WTC11 (cell line): ENCODE measurements at regions not wholly inside any gene's neighbourhood (a gene's known extent, or its start where the extent isn't known, plus 50 kb on each side); places are given as distances from the start of the nearest gene placed in this dataset.

Experiments
- ATAC-seq: fragments of 200-7000 bp; cut with Tn5 transposase; 2 replicates; pipeline ENCODE4 v1.10.0; 2021; ENCODE audit warnings: mild to moderate bottlenecking, moderate library complexity
- CTCF ChIA-PET: fragments of 300-600 bp; sonication (Branson Sonifier 250); formaldehyde crosslinking; loops from one replicate; lab custom pipeline; 2021; ENCODE audit warnings: antibody characterized with exemption; lab: Charles Lee
- POLR2A ChIA-PET: fragments of 350-600 bp; sonication (Branson Sonifier 250); formaldehyde crosslinking; loops from one replicate; lab custom pipeline; 2021; ENCODE audit warnings: antibody characterized with exemption; lab: Charles Lee
- DNase-seq: peaks from one replicate; pipeline ENCODE4 v3.0.0; 2021; ENCODE audit warnings: low spot score
- H3K27ac Mint-ChIP-seq: 2 replicates; pipeline ENCODE4 v1.8.0; 2021; ENCODE audit warnings: mixed read lengths
- H3K27me3 Mint-ChIP-seq: 2 replicates; pipeline ENCODE4 v1.8.0; 2021; ENCODE audit warnings: low read depth, mild to moderate bottlenecking, moderate library complexity, mixed read lengths
- H3K36me3 Mint-ChIP-seq: 2 replicates; pipeline ENCODE4 v1.8.0; 2021; ENCODE audit warnings: mixed read lengths
- H3K4me1 Mint-ChIP-seq: 2 replicates; pipeline ENCODE4 v1.8.0; 2022; ENCODE audit warnings: mixed read lengths
- H3K4me3 Mint-ChIP-seq: 2 replicates; pipeline ENCODE4 v1.8.0; 2021; ENCODE audit warnings: mild to moderate bottlenecking, moderate library complexity, mixed read lengths
- H3K9me3 Mint-ChIP-seq: 2 replicates; pipeline ENCODE4 v1.8.0; 2021; ENCODE audit warnings: mixed read lengths
- AFF4 ChIP-seq: sonication (generic); formaldehyde crosslinking; IDR thresholded peaks from 2 replicates; pipeline ENCODE4 v1.8.1; 2023; ENCODE audit warnings: mild to moderate bottlenecking, missing genetic modification reagents, borderline replicate concordance
- AR ChIP-seq: fragments of 250-450 bp; sonication (Bioruptor Pico); IDR thresholded peaks from 2 replicates; pipeline ENCODE4 v1.9.0; 2021; ENCODE audit warnings: mild to moderate bottlenecking
- CREM ChIP-seq: sonication (generic); formaldehyde crosslinking; IDR thresholded peaks from 2 replicates; pipeline ENCODE4 v1.8.1; 2022; ENCODE audit warnings: mild to moderate bottlenecking, missing genetic modification reagents, moderate library complexity
- FOXP1 ChIP-seq: sonication (generic); formaldehyde crosslinking; IDR thresholded peaks from 2 replicates; pipeline ENCODE4 v1.8.0; 2022; ENCODE audit warnings: missing genetic modification reagents, mild to moderate bottlenecking, moderate library complexity, borderline replicate concordance
- NFATC4 ChIP-seq: fragments of 250-450 bp; sonication (Bioruptor Pico); IDR thresholded peaks from 2 replicates; pipeline ENCODE4 v1.9.0; 2021; ENCODE audit warnings: mild to moderate bottlenecking
- NFE2L1 ChIP-seq: sonication (generic); formaldehyde crosslinking; IDR thresholded peaks from 2 replicates; pipeline ENCODE4 v1.8.1; 2023; ENCODE audit warnings: missing genetic modification reagents
- SP1 ChIP-seq: sonication (generic); formaldehyde crosslinking; conservative IDR thresholded peaks from 2 replicates; pipeline ENCODE4 v1.8.1; 2022; ENCODE audit warnings: missing genetic modification reagents
- USF1 ChIP-seq: sonication (generic); formaldehyde crosslinking; IDR thresholded peaks from 2 replicates; pipeline ENCODE4 v1.8.0; 2022; ENCODE audit warnings: mild to moderate bottlenecking, missing genetic modification reagents
- ZMAT4 ChIP-seq: fragments of 250-450 bp; sonication (Bioruptor Pico); IDR thresholded peaks from 2 replicates; pipeline ENCODE4 v1.9.0; 2021; ENCODE audit warnings: mild to moderate bottlenecking
- ZNF281 ChIP-seq: sonication (generic); formaldehyde crosslinking; IDR thresholded peaks from 2 replicates; pipeline ENCODE4 v1.8.0; 2023; ENCODE audit warnings: mild to moderate bottlenecking, missing genetic modification reagents
- ZNF512 ChIP-seq: sonication (generic); formaldehyde crosslinking; IDR thresholded peaks from 2 replicates; pipeline ENCODE4 v1.8.1; 2022; ENCODE audit warnings: missing genetic modification reagents, borderline replicate concordance

GRCh38 chr9:86798966-86799365 lies 148.3 kb downstream of the GAS1 start (continued):
- TF ChIP-seq CREM (CRISPR knock-in tag): no peak
- no peak for TF ChIP-seq USF1
- no peak for TF ChIP-seq ZMAT4 (CRISPR knock-in tag)
- TF ChIP-seq, all 79 proteins: peak for 0

- no peak for TF ChIP-seq CREM (CRISPR knock-in tag)
- TF ChIP-seq NFE2L1: no peak
- TF ChIP-seq SP1 (CRISPR knock-in tag): no peak
- no peak for TF ChIP-seq ZNF281 (CRISPR knock-in tag)
- TF ChIP-seq AFF4 (CRISPR knock-in tag): no peak
- no peak for TF ChIP-seq NFATC4
- TF ChIP-seq AR: no peak
- TF ChIP-seq ZNF512: no peak
- TF ChIP-seq FOXP1 (CRISPR knock-in tag): no peak
- H3K36me3 Mint-ChIP-seq: no peaks in the 10 kb centered on the region
- H3K27ac Mint-ChIP-seq: no peak overlapping the region
- no peaks in the 10 kb centered on the region for H3K9me3 Mint-ChIP-seq
- H3K4me1 Mint-ChIP-seq: peaks cover 44% of the 10 kb centered on the region
- H3K4me3 Mint-ChIP-seq: no peak overlapping the region
- DNase-seq (no peak), ATAC-seq (no peak)
- CTCF ChIA-PET: no interaction called here
- H3K27me3 Mint-ChIP-seq: no peaks in the 10 kb centered on the region
- POLR2A ChIA-PET: no interaction called here
Measured at GRCh38 chr9:86796666-86797065, 150.6 kb downstream of the GAS1 start.
